Astrocyte (in vitro differentiated cells and primary cell): ENCODE measurements at regions not wholly inside any gene's neighbourhood (a gene's known extent, or its start where the extent isn't known, plus 50 kb on each side); places are given as distances from the start of the nearest gene placed in this dataset.

Experiments used
- DNase-seq: peaks from one replicate; pipeline ENCODE4 v3.0.0-alpha.2; 2010; ENCODE audit warnings: low read depth
- FAIRE-seq: peaks from 2 replicates; lab custom pipeline; 2011; peaks lifted over from hg19 to GRCh38; lab: Jason Lieb, UNC
- H2AFZ ChIP-seq: 2 replicates; pipeline ENCODE4 v1.6.0; 2012; ENCODE audit warnings: low read depth, low read length, inconsistent platforms
- H3K27ac ChIP-seq: 2 replicates; pipeline ENCODE4 v1.5.1; 2011; ENCODE audit warnings: low read depth, low read length, inconsistent platforms
- H3K27me3 ChIP-seq: 2 replicates; pipeline ENCODE4 v1.6.0; 2011; ENCODE audit warnings: low read length, inconsistent platforms; ENCODE audit not compliant: insufficient read depth
- H3K36me3 ChIP-seq: 2 replicates; pipeline ENCODE4 v1.5.1; 2011; ENCODE audit warnings: low read length, inconsistent platforms; ENCODE audit not compliant: insufficient read depth
- H3K4me1 ChIP-seq: 2 replicates; pipeline ENCODE4 v1.5.1; 2011; ENCODE audit warnings: low read length, inconsistent platforms; ENCODE audit not compliant: insufficient read depth
- H3K4me2 ChIP-seq: 2 replicates; pipeline ENCODE4 v1.6.0; 2012; ENCODE audit warnings: low read length, inconsistent platforms
- H3K4me3 ChIP-seq: 2 replicates; pipeline ENCODE4 v1.5.1; 2011; ENCODE audit warnings: low read depth, mild to moderate bottlenecking, low read length, inconsistent platforms; ENCODE audit not compliant: insufficient read depth
- H3K79me2 ChIP-seq: 2 replicates; pipeline ENCODE4 v1.6.0; 2012; ENCODE audit warnings: mild to moderate bottlenecking, low read length, inconsistent platforms; ENCODE audit not compliant: insufficient read depth
- H3K9ac ChIP-seq: 2 replicates; pipeline ENCODE4 v1.6.0; 2012; ENCODE audit warnings: mild to moderate bottlenecking, low read length, inconsistent platforms
- H3K9me3 ChIP-seq: 2 replicates; pipeline ENCODE4 v1.5.1; 2012; ENCODE audit warnings: low read depth, mild to moderate bottlenecking, low read length, inconsistent platforms; ENCODE audit not compliant: insufficient read depth
- H4K20me1 ChIP-seq: 2 replicates; pipeline ENCODE4 v1.6.0; 2012; ENCODE audit warnings: low read length, inconsistent platforms; ENCODE audit not compliant: insufficient read depth
- H3K27ac Mint-ChIP-seq: one replicate; pipeline ENCODE4 v1.8.0; 2021; ENCODE audit warnings: mild to moderate bottlenecking, mixed read lengths; ENCODE audit not compliant: unreplicated experiment
- H3K27me3 Mint-ChIP-seq: one replicate; pipeline ENCODE4 v1.8.0; 2021; ENCODE audit warnings: low read depth, mixed read lengths; ENCODE audit not compliant: unreplicated experiment
- H3K36me3 Mint-ChIP-seq: one replicate; pipeline ENCODE4 v1.8.0; 2021; ENCODE audit warnings: low read depth, mixed read lengths; ENCODE audit not compliant: unreplicated experiment
- H3K4me1 Mint-ChIP-seq: one replicate; pipeline ENCODE4 v1.8.0; 2021; ENCODE audit warnings: low read depth, mixed read lengths; ENCODE audit not compliant: unreplicated experiment
- H3K4me3 Mint-ChIP-seq: one replicate; pipeline ENCODE4 v1.8.0; 2021; ENCODE audit warnings: mild to moderate bottlenecking, moderate library complexity, mixed read lengths; ENCODE audit not compliant: unreplicated experiment
- H3K9me3 Mint-ChIP-seq: one replicate; pipeline ENCODE4 v1.8.0; 2021; ENCODE audit warnings: mild to moderate bottlenecking, mixed read lengths; ENCODE audit not compliant: unreplicated experiment
- EZH2 ChIP-seq: IDR thresholded peaks from 2 replicates; pipeline ENCODE4 v1.6.1; 2012; ENCODE audit warnings: mild to moderate bottlenecking, low read length, inconsistent platforms; ENCODE audit not compliant: insufficient read depth
- TF ChIP-seq, protein P1 (sequence below): IDR thresholded peaks from 2 replicates; pipeline ENCODE4 v1.5.1; 2011; ENCODE audit warnings: low read depth, mild to moderate bottlenecking, inconsistent platforms, low read length, moderate library complexity; ENCODE audit not compliant: insufficient read depth

DNA sequence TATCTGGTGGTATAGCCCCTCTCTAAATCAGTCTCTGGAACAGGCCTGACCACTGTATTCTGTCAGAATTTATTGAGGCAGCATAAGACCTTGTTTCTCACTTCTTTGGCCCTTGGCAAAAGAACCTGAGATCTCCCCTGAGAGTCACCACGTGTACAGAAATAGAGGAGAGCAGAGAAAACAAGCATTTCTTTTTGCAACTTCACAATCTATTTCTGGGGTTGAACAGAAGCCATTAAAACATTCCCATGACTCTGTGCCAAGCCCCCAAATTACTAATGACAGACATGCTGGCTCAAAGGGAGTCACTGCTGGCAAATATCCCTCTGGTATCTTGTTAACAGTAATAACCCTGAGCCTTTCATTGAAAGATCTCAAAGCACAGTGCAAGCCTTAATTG, 395.3 kb downstream of the MAFB start:
- Mint-ChIP-seq H3K4me1 (peaks cover 5% of the 10 kb centered on the region), H3K4me3 (no peak overlapping the region), H3K27ac (no peak overlapping the region), H3K36me3 (no peaks in the 10 kb centered on the region), H3K9me3 (no peaks in the 10 kb centered on the region), H3K27me3 (no peaks in the 10 kb centered on the region)
- no peak overlapping the region for H3K4me3 ChIP-seq
- FAIRE-seq (no peak), DNase-seq (no peak)
- peaks cover 3% of the 10 kb centered on the region for H3K4me1 ChIP-seq
- no peaks in the 10 kb centered on the region for H3K79me2 ChIP-seq
- H3K36me3 ChIP-seq: no peaks in the 10 kb centered on the region
- H3K27ac ChIP-seq: no peak overlapping the region
- peaks cover 3% of the 10 kb centered on the region for H3K27me3 ChIP-seq
- no peaks in the 10 kb centered on the region for H4K20me1 ChIP-seq
- TF ChIP-seq, protein P1, sequence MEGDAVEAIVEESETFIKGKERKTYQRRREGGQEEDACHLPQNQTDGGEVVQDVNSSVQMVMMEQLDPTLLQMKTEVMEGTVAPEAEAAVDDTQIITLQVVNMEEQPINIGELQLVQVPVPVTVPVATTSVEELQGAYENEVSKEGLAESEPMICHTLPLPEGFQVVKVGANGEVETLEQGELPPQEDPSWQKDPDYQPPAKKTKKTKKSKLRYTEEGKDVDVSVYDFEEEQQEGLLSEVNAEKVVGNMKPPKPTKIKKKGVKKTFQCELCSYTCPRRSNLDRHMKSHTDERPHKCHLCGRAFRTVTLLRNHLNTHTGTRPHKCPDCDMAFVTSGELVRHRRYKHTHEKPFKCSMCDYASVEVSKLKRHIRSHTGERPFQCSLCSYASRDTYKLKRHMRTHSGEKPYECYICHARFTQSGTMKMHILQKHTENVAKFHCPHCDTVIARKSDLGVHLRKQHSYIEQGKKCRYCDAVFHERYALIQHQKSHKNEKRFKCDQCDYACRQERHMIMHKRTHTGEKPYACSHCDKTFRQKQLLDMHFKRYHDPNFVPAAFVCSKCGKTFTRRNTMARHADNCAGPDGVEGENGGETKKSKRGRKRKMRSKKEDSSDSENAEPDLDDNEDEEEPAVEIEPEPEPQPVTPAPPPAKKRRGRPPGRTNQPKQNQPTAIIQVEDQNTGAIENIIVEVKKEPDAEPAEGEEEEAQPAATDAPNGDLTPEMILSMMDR: no peak
- no peak for TF ChIP-seq EZH2
- no peaks in the 10 kb centered on the region for H3K9me3 ChIP-seq
- no peak overlapping the region for H3K9ac ChIP-seq
- H2AFZ ChIP-seq: no peak overlapping the region
- H3K4me2 ChIP-seq: no peak overlapping the region

DNA sequence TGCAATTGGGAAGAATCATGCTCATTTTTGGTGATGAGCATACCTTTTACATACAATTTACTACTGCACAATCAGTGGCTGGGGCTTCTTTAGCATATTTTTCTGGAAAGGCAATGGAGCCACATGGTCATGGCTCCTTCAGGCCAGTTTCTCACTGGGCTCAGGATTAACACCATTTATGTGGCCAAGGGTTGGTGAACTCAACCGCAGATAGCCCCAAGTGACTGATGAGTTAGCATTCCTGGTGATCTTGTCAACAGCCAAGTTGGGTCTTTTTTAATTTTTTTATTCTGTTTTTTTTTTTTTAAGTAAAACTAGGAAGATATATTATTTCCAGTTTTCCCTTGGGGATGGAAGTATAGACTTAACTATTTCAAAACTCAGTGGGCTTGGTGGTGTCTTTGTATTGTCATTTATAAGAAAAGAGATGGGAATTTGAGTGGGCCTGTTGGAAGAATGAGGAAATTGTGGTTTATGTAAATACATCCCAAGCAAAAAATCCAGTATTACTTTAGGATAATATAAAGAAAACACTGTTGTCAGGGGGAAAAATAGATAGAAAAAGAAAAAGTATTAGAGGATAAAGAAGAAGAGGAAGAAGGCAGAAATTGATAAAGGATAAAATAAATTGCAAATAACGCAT, 397.4 kb downstream of the MAFB start:
- peaks cover 5% of the 10 kb centered on the region for H3K4me1 Mint-ChIP-seq

DNA sequence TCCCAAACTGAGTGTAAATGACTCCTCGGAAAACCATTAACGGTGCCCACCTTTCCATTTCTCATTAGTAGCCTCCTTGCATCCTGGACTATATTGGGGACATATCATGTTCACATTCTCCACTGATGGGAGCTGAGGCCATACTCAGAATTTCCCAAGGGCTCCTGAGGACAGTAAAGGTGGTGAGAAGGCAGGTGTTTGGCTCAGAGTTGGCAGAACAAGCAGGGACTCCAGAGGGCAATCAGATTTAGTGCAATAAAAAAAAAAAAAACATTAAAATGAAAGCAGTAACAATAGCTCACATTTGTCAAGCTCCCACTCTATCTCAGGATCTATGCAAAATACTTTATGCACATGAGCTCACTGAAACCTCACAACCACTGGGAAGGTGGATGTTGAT, 401.4 kb downstream of the MAFB start:
- Histone ChIP-seq H3K4me2 (no peak overlapping the region), H3K4me1 (no peaks in the 10 kb centered on the region), H3K9ac (no peak overlapping the region), H4K20me1 (no peaks in the 10 kb centered on the region), H3K79me2 (no peaks in the 10 kb centered on the region), H3K27ac (no peak overlapping the region), H3K27me3 (peaks cover 6% of the 10 kb centered on the region), H3K4me3 (no peak overlapping the region), H3K9me3 (no peaks in the 10 kb centered on the region), H2AFZ (no peak overlapping the region), H3K36me3 (no peaks in the 10 kb centered on the region)
- Mint-ChIP-seq H3K4me3 (no peak overlapping the region), H3K27me3 (peaks cover 19% of the 10 kb centered on the region), H3K27ac (no peak overlapping the region), H3K36me3 (no peaks in the 10 kb centered on the region), H3K4me1 (no peaks in the 10 kb centered on the region), H3K9me3 (no peaks in the 10 kb centered on the region)
- no peak for TF ChIP-seq EZH2
- DNase-seq (no peak), FAIRE-seq (no peak)

More for the DNA sequence above, 397.4 kb downstream of the MAFB start:
- Mint-ChIP-seq H3K27me3 (peaks cover 3% of the 10 kb centered on the region), H3K4me3 (no peak overlapping the region), H3K27ac (no peak overlapping the region), H3K36me3 (no peaks in the 10 kb centered on the region), H3K9me3 (no peaks in the 10 kb centered on the region)
- H3K9ac ChIP-seq: no peak overlapping the region
- no peak for TF ChIP-seq EZH2
- TF ChIP-seq, protein P1: no peak
- H4K20me1 ChIP-seq: no peaks in the 10 kb centered on the region
- H3K36me3 ChIP-seq: no peaks in the 10 kb centered on the region
- H3K27ac ChIP-seq: no peak overlapping the region
- no peaks in the 10 kb centered on the region for H3K79me2 ChIP-seq
- H3K9me3 ChIP-seq: no peaks in the 10 kb centered on the region
- FAIRE-seq (no peak), DNase-seq (no peak)
- H3K4me3 ChIP-seq: no peak overlapping the region
- peaks cover 3% of the 10 kb centered on the region for H3K27me3 ChIP-seq
- peaks cover 3% of the 10 kb centered on the region for H3K4me1 ChIP-seq
- no peak overlapping the region for H3K4me2 ChIP-seq
- no peak overlapping the region for H2AFZ ChIP-seq
